IMR-90 (cell line): ENCODE measurements at regions not wholly inside any gene's neighbourhood (a gene's known extent, or its start where the extent isn't known, plus 50 kb on each side); places are given as distances from the start of the nearest gene placed in this dataset.

Source experiments
- ATAC-seq: fragments of 200-7000 bp; cut with Tn5 transposase; 2 replicates; pipeline ENCODE4 v1.9.1; 2020; ENCODE audit warnings: low read depth, mild to moderate bottlenecking, moderate library complexity
- BruUV-seq: library from RNA; stranded (reverse); fragments of 400-500 nt; replicated peaks from 2 replicates; lab custom pipeline; 2021; lab: Mats Ljungman, UMichigan
- CTCF ChIA-PET: fragments of 300-600 bp; formaldehyde crosslinking; extraction: SDS; loops from one replicate; lab custom pipeline; 2021; ENCODE audit warnings: antibody characterized with exemption; lab: Yijun Ruan, JAX
- POLR2A ChIA-PET: fragments of 300-600 bp; sonication (Branson Sonifier 250); formaldehyde crosslinking; loops from one replicate; lab custom pipeline; 2022; ENCODE audit warnings: antibody characterized with exemption; ENCODE audit not compliant: unreplicated experiment; lab: Charles Lee
- DNase-seq: peaks from one replicate; pipeline ENCODE4 v3.0.0; 2013
- H2AFZ ChIP-seq: replicated peaks from 2 replicates; pipeline ENCODE3; 2013; ENCODE audit warnings: low read length, mild to moderate bottlenecking; ENCODE audit not compliant: poor library complexity
- H2AK5ac ChIP-seq: 2 replicates; pipeline ENCODE4 v1.6.1; 2013; ENCODE audit warnings: low read depth, low read length, inconsistent platforms
- H2AK9ac ChIP-seq: replicated peaks from 2 replicates; pipeline ENCODE3; 2013; ENCODE audit warnings: mild to moderate bottlenecking, low read depth, low read length, moderate library complexity; ENCODE audit not compliant: poor library complexity
- H2BK120ac ChIP-seq: 2 replicates; pipeline ENCODE4 v1.6.1; 2013; ENCODE audit warnings: low read depth, low read length, inconsistent platforms
- H2BK15ac ChIP-seq: 3 replicates; pipeline ENCODE4 v1.6.1; 2013; ENCODE audit warnings: low read depth, low read length, inconsistent platforms
- H2BK20ac ChIP-seq: 2 replicates; pipeline ENCODE4 v1.6.1; 2013; ENCODE audit warnings: low read depth, mild to moderate bottlenecking, inconsistent platforms, low read length, moderate library complexity
- H2BK5ac ChIP-seq: 2 replicates; pipeline ENCODE4 v1.6.1; 2013; ENCODE audit warnings: mild to moderate bottlenecking, low read depth, low read length, inconsistent platforms; ENCODE audit not compliant: poor library complexity, severe bottlenecking
- H3K14ac ChIP-seq: replicated peaks from 2 replicates; pipeline ENCODE4 v1.6.1; 2013; ENCODE audit warnings: low read depth, low read length, inconsistent platforms
- H3K18ac ChIP-seq: 2 replicates; pipeline ENCODE4 v1.6.1; 2013; ENCODE audit warnings: low read depth, low read length, control low read depth
- H3K23ac ChIP-seq: 2 replicates; pipeline ENCODE4 v1.6.1; 2013; ENCODE audit warnings: low read depth, low read length, inconsistent platforms
- H3K27ac ChIP-seq: 2 replicates; pipeline ENCODE4 v1.5.1; 2013; ENCODE audit warnings: mild to moderate bottlenecking, control low read depth, low read length; ENCODE audit not compliant: insufficient read depth
- H3K27me3 ChIP-seq: 2 replicates; pipeline ENCODE4 v1.6.1; 2013; ENCODE audit warnings: low read length; ENCODE audit not compliant: control insufficient read depth, insufficient read depth
- H3K36me3 ChIP-seq: 2 replicates; pipeline ENCODE4 v1.6.1; 2013; ENCODE audit warnings: low read length, mixed read lengths; ENCODE audit not compliant: control insufficient read depth, insufficient read depth
- H3K4ac ChIP-seq: 2 replicates; pipeline ENCODE4 v1.6.1; 2013; ENCODE audit warnings: low read depth, low read length, inconsistent platforms
- H3K4me1 ChIP-seq: 2 replicates; pipeline ENCODE4 v1.6.1; 2013; ENCODE audit warnings: low read length, mixed read lengths; ENCODE audit not compliant: control insufficient read depth, insufficient read depth
- H3K4me2 ChIP-seq: 2 replicates; pipeline ENCODE4 v1.6.1; 2013; ENCODE audit warnings: low read depth, mild to moderate bottlenecking, control low read depth, low read length, moderate library complexity
- H3K4me3 ChIP-seq: 2 replicates; pipeline ENCODE4 v1.5.1; 2013; ENCODE audit warnings: low read depth, mild to moderate bottlenecking, control low read depth, low read length, moderate library complexity; ENCODE audit not compliant: insufficient read depth
- H3K56ac ChIP-seq: 2 replicates; pipeline ENCODE4 v1.6.1; 2013; ENCODE audit warnings: low read length, inconsistent platforms; ENCODE audit not compliant: insufficient read depth; ENCODE audit errors: extremely low read depth
- H3K79me1 ChIP-seq, 2 experiments: 2 replicates each; pipeline ENCODE4 v1.6.1; 2013; ENCODE audit warnings: low read length in 2 of 2, inconsistent platforms in 1 of 2, low read depth in 1 of 2
- H3K9ac ChIP-seq: 2 replicates; pipeline ENCODE4 v1.6.1; 2013; ENCODE audit warnings: low read depth, low read length, control low read depth
- H3K9me1 ChIP-seq: 2 replicates; pipeline ENCODE4 v1.6.1; 2013; ENCODE audit warnings: low read length, inconsistent platforms; ENCODE audit not compliant: insufficient read depth
- H3K9me3 ChIP-seq: 2 replicates; pipeline ENCODE4 v1.6.1; 2013; ENCODE audit warnings: low read length; ENCODE audit not compliant: control insufficient read depth, insufficient read depth
- H4K20me1 ChIP-seq: 2 replicates; pipeline ENCODE4 v1.6.1; 2013; ENCODE audit warnings: low read length, inconsistent platforms; ENCODE audit not compliant: insufficient read depth
- H4K5ac ChIP-seq: 2 replicates; pipeline ENCODE4 v1.6.1; 2013; ENCODE audit warnings: mild to moderate bottlenecking, low read depth, low read length, control low read depth
- H4K8ac ChIP-seq, 2 experiments: 2 replicates each; pipeline ENCODE4 v1.6.1; 2013; ENCODE audit warnings: low read depth in 2 of 2, low read length in 2 of 2, control low read depth in 1 of 2, inconsistent platforms in 1 of 2
- H4K91ac ChIP-seq: 2 replicates; pipeline ENCODE4 v1.6.1; 2013; ENCODE audit warnings: low read depth, low read length, inconsistent platforms; ENCODE audit not compliant: insufficient read depth
- BHLHE40 ChIP-seq: fragments of 150-350 bp; IDR thresholded peaks from 2 replicates; pipeline ENCODE4 v1.6.1; 2016; ENCODE audit warnings: mild to moderate bottlenecking, low read depth, low read length
- CEBPB ChIP-seq: IDR thresholded peaks from 2 replicates; pipeline ENCODE4 v1.6.1; 2012; ENCODE audit warnings: low read depth, low read length, improper control_type of control experiment
- CHD1 ChIP-seq: IDR thresholded peaks from 2 replicates; pipeline ENCODE4 v1.6.1; 2012; ENCODE audit warnings: low read depth, low read length, improper control_type of control experiment
- FOS ChIP-seq: fragments of 150-350 bp; IDR thresholded peaks from 2 replicates; pipeline ENCODE4 v1.6.1; 2016; ENCODE audit warnings: low read depth, low read length
- MAFK ChIP-seq: IDR thresholded peaks from 2 replicates; pipeline ENCODE4 v1.6.1; 2012; ENCODE audit warnings: low read depth, low read length, improper control_type of control experiment
- MAZ ChIP-seq: IDR thresholded peaks from 2 replicates; pipeline ENCODE4 v1.6.1; 2012; ENCODE audit warnings: low read depth, mild to moderate bottlenecking, low read length, improper control_type of control experiment, moderate library complexity, borderline replicate concordance
- MXI1 ChIP-seq: IDR thresholded peaks from 2 replicates; pipeline ENCODE4 v1.6.1; 2012; ENCODE audit warnings: low read depth, mild to moderate bottlenecking, low read length, moderate library complexity, borderline replicate concordance
- NFE2L2 ChIP-seq: fragments of 150-350 bp; IDR thresholded peaks from 2 replicates; pipeline ENCODE4 v1.6.1; 2016; ENCODE audit warnings: low read depth, mild to moderate bottlenecking, low read length
- POLR2A ChIP-seq: IDR thresholded peaks from 2 replicates; pipeline ENCODE4 v1.6.1; 2012; ENCODE audit warnings: mild to moderate bottlenecking, low read depth, low read length
- RAD21 ChIP-seq: IDR thresholded peaks from 2 replicates; pipeline ENCODE4 v1.6.1; 2012; ENCODE audit warnings: low read length, improper control_type of control experiment
- RCOR1 ChIP-seq: IDR thresholded peaks from 2 replicates; pipeline ENCODE4 v1.6.1; 2012; ENCODE audit warnings: mild to moderate bottlenecking, low read length, improper control_type of control experiment; ENCODE audit not compliant: insufficient replicate concordance
- RFX5 ChIP-seq: IDR thresholded peaks from 2 replicates; pipeline ENCODE4 v1.8.0; 2012; ENCODE audit warnings: low read depth, mild to moderate bottlenecking, low read length, moderate library complexity
- SMC3 ChIP-seq: fragments of 150-350 bp; IDR thresholded peaks from 2 replicates; pipeline ENCODE4 v1.6.1; 2016; ENCODE audit warnings: low read depth, mild to moderate bottlenecking, antibody characterized with exemption, low read length, moderate library complexity
- WGBS, 2 experiments: methylation state at CpG; one replicate each; pipeline versions ENCODE4 v1.1.5 to v1.1.7; 2013; ENCODE audit warnings: missing lambda C conversion rate in 2 of 2; ENCODE audit not compliant: insufficient read length in 1 of 2; ENCODE audit errors: extremely low coverage in 2 of 2; 5-methylcytosine and 5-hydroxymethylcytosine counted together
- dilution Hi-C: fragments of 300-500 bp; cut with HindIII; formaldehyde crosslinking; loops from one replicate; pipeline ENCODE4 v1.14.3; 2018; ENCODE audit warnings: low sequenced_read_pairs; ENCODE audit not compliant: unreplicated experiment
- in situ Hi-C: fragments of 300-500 bp; cut with MboI; formaldehyde crosslinking; loops from 3 replicates; pipeline ENCODE4 v1.14.3; 2019; ENCODE audit warnings: low sequenced_read_pairs, inconsistent platforms, mixed read lengths
- intact Hi-C: fragments of 100-400 bp; cut with micrococcal nuclease; formaldehyde crosslinking; loops from 2 replicates; pipeline ENCODE4 v1.10.0; 2022
- TF ChIP-seq, protein P1 (sequence below): fragments of 150-350 bp; IDR thresholded peaks from 2 replicates; pipeline ENCODE4 v1.6.1; 2016; ENCODE audit warnings: low read depth, mild to moderate bottlenecking, low read length, moderate library complexity, borderline replicate concordance
- TF ChIP-seq, protein P2 (sequence below): fragments of 150-350 bp; IDR thresholded peaks from 2 replicates; pipeline ENCODE4 v1.6.1; 2017; ENCODE audit warnings: mild to moderate bottlenecking, antibody characterized with exemption, low read length, low read depth
- TF ChIP-seq, protein P3 (sequence below): conservative IDR thresholded peaks from 2 replicates; pipeline ENCODE4 v1.5.1; 2012; ENCODE audit warnings: mild to moderate bottlenecking, low read depth, low read length, improper control_type of control experiment

DNA sequence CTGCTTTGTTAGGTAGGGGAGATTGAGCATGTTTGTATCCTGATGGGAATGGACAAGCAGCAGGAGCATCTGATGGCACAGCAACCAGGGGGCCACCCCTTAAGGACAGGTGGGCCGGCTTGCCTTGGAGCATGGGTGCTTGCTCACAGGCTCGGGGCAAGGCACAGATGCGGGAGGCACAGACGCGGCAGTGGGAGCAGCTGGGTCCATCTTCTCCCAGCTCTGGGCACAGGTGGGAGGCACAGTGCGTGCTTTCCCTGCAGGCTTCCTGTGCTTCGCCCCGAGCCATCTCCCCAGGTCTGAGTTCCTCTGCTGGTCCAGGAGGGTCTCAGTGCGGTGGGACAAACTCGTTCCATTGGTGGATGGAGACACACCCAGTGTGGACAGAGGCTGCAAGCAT, 73.6 kb upstream of the BHLHE23 start:
- Histone ChIP-seq H3K36me3 (no peaks in the 10 kb centered on the region), H3K27me3 (peaks cover 9% of the 10 kb centered on the region; the same call in 1 of the 2 replicates), H2AK9ac (no peak overlapping the region), H2AFZ (no peak overlapping the region), H3K9me3 (no peaks in the 10 kb centered on the region), H3K4me1 (no peaks in the 10 kb centered on the region), H3K9me1 (no peaks in the 10 kb centered on the region), H2BK15ac (no peak overlapping the region), H4K91ac (no peak overlapping the region), H3K23ac (no peak overlapping the region), H2BK20ac (no peak overlapping the region), H3K4me2 (no peak overlapping the region), H2BK120ac (no peak overlapping the region), H3K9ac (no peak overlapping the region), H3K56ac (no peak overlapping the region), H2AK5ac (no peak overlapping the region), H4K5ac (no peak overlapping the region), H3K18ac (no peak overlapping the region), H3K4ac (no peak overlapping the region), H3K4me3 (no peak overlapping the region), H3K14ac (no peak overlapping the region), H2BK5ac (no peak overlapping the region), H3K27ac (no peak overlapping the region), H3K79me1 (no peaks in the 10 kb centered on the region), H4K20me1 (no peaks in the 10 kb centered on the region), H4K8ac (no peak overlapping the region)
- WGBS, 2 experiments = 66% methylated on average over 9 of the region's 10 CpGs; no CpG with 5 or more reads in 1 of the 2 experiments
- intact Hi-C loops (no loop called here), in situ Hi-C loops (no loop called here), dilution Hi-C loops (no loop called here)
- ChIA-PET CTCF (no interaction called here), POLR2A (no interaction called here)
- DNase-seq (no peak), ATAC-seq (no peak)
- TF ChIP-seq BHLHE40 (no peak), CEBPB (no peak), MAZ (no peak), NFE2L2 (no peak), SMC3 (no peak), MXI1 (no peak), CHD1 (no peak), RCOR1 (no peak), POLR2A (no peak), RAD21 (no peak), RFX5 (no peak), FOS (no peak), MAFK (no peak)
- TF ChIP-seq, protein P1, sequence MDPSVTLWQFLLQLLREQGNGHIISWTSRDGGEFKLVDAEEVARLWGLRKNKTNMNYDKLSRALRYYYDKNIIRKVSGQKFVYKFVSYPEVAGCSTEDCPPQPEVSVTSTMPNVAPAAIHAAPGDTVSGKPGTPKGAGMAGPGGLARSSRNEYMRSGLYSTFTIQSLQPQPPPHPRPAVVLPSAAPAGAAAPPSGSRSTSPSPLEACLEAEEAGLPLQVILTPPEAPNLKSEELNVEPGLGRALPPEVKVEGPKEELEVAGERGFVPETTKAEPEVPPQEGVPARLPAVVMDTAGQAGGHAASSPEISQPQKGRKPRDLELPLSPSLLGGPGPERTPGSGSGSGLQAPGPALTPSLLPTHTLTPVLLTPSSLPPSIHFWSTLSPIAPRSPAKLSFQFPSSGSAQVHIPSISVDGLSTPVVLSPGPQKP = no peak
- TF ChIP-seq, protein P2, sequence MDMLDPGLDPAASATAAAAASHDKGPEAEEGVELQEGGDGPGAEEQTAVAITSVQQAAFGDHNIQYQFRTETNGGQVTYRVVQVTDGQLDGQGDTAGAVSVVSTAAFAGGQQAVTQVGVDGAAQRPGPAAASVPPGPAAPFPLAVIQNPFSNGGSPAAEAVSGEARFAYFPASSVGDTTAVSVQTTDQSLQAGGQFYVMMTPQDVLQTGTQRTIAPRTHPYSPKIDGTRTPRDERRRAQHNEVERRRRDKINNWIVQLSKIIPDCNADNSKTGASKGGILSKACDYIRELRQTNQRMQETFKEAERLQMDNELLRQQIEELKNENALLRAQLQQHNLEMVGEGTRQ = no peak
- TF ChIP-seq, protein P3, sequence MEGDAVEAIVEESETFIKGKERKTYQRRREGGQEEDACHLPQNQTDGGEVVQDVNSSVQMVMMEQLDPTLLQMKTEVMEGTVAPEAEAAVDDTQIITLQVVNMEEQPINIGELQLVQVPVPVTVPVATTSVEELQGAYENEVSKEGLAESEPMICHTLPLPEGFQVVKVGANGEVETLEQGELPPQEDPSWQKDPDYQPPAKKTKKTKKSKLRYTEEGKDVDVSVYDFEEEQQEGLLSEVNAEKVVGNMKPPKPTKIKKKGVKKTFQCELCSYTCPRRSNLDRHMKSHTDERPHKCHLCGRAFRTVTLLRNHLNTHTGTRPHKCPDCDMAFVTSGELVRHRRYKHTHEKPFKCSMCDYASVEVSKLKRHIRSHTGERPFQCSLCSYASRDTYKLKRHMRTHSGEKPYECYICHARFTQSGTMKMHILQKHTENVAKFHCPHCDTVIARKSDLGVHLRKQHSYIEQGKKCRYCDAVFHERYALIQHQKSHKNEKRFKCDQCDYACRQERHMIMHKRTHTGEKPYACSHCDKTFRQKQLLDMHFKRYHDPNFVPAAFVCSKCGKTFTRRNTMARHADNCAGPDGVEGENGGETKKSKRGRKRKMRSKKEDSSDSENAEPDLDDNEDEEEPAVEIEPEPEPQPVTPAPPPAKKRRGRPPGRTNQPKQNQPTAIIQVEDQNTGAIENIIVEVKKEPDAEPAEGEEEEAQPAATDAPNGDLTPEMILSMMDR = no peak
- BruUV-seq = no TSS peak
